ENCODE measurements at regions not wholly inside any gene's neighbourhood (a gene's known extent, or its start where the extent isn't known, plus 50 kb on each side); places are given as distances from the start of the nearest gene placed in this dataset.

- no peaks in the 10 kb centered on the region for H3K36me3 ChIP-seq
- no peak for TF ChIP-seq POLR2A (IDR thresholded peaks at IDR 0.05)
- TF ChIP-seq CTCF (IDR thresholded peaks at IDR 0.05), result no peak
- no peaks in the 10 kb centered on the region for H3K9me3 ChIP-seq
- DNase-seq (no peak), ATAC-seq (no peak)
- 77 to 86% (median 85%) methylated on average over 5 to 6 of the region's 6 CpGs for WGBS, 4 donors
- no peaks in the 10 kb centered on the region for H3K27me3 ChIP-seq
- H3K4me3 ChIP-seq, result no peak overlapping the region
- intact Hi-C loops (cut with DNase I), result no loop called here
- no peak overlapping the region for H3K27ac ChIP-seq
- H3K4me1 ChIP-seq, result no peaks in the 10 kb centered on the region
These were observed 61.2 kb upstream of the CNOT6 start for GRCh38 chr5:180433032-180433422.

GRCh38 chr5:180435594-180435993, 58.6 kb upstream of the CNOT6 start:
- no peak for ATAC-seq
- DNase-seq, result no peak
- no peak for TF ChIP-seq POLR2A (IDR thresholded peaks at IDR 0.05)
- TF ChIP-seq CTCF (IDR thresholded peaks at IDR 0.05), result no peak
- WGBS, 4 donors, result 83 to 93% (median 91%) methylated on average over 6 to 7 of the region's 7 CpGs
- no peaks in the 10 kb centered on the region for H3K36me3 ChIP-seq
- no peaks in the 10 kb centered on the region for H3K4me1 ChIP-seq
- H3K4me3 ChIP-seq, result no peak overlapping the region
- H3K27ac ChIP-seq, result no peak overlapping the region
- peaks cover 0 to 9% (median 0%) of the 10 kb centered on the region in 9 donors for H3K27me3 ChIP-seq
- intact Hi-C loops (cut with DNase I), result no loop called here
- H3K9me3 ChIP-seq, result peaks cover 0 to 3% (median 0%) of the 10 kb centered on the region in 12 donors

GRCh38 chr5:180436275-180436674, 57.9 kb upstream of the CNOT6 start:
- H3K4me3 ChIP-seq, result no peak overlapping the region
- H3K4me1 ChIP-seq, result no peaks in the 10 kb centered on the region
- TF ChIP-seq CTCF (IDR thresholded peaks at IDR 0.05), result no peak
- no peak for TF ChIP-seq POLR2A (IDR thresholded peaks at IDR 0.05)
- intact Hi-C loops (cut with DNase I), result no loop called here
- H3K27me3 ChIP-seq, result peaks cover 0 to 12% (median 0%) of the 10 kb centered on the region in 9 donors
- 74 to 83% (median 78%) methylated on average over 12 to 13 of the region's 13 CpGs for WGBS, 4 donors
- H3K9me3 ChIP-seq, result peaks cover 0 to 3% (median 0%) of the 10 kb centered on the region in 12 donors
- H3K27ac ChIP-seq, result no peak overlapping the region
- no peak for ATAC-seq
- no peaks in the 10 kb centered on the region for H3K36me3 ChIP-seq
- no peak for DNase-seq

GRCh38 chr5:180436936-180437335, 57.2 kb upstream of the CNOT6 start:
- H3K4me1 ChIP-seq, result no peaks in the 10 kb centered on the region
- no peak overlapping the region for H3K4me3 ChIP-seq
- TF ChIP-seq POLR2A (IDR thresholded peaks at IDR 0.05) (no peak), CTCF (IDR thresholded peaks at IDR 0.05) (no peak)
- DNase-seq, result no peak
- intact Hi-C loops (cut with DNase I), result no loop called here
- WGBS, 4 donors, result 67 to 87% (median 73%) methylated on average over 2 to 6 of the region's 6 CpGs
- no peak for ATAC-seq
- no peak overlapping the region for H3K27ac ChIP-seq
- H3K27me3 ChIP-seq, result peaks cover 0 to 12% (median 0%) of the 10 kb centered on the region in 9 donors
- H3K36me3 ChIP-seq, result no peaks in the 10 kb centered on the region
- peaks cover 0 to 3% (median 0%) of the 10 kb centered on the region in 12 donors for H3K9me3 ChIP-seq
